ENCODE measurements at regions not wholly inside any gene's neighbourhood (a gene's known extent, or its start where the extent isn't known, plus 50 kb on each side); places are given as distances from the start of the nearest gene placed in this dataset.
"Not testable (repeated sequence)": the region's sequence is repeated elsewhere in the genome, so short reads cannot be mapped to it uniquely, and the experiment has no call there.

GRCh38 chr6:133130863-133131262 is 110.3 kb upstream of the EYA4 start:
- DNase-seq, result no peak

GRCh38 chr6:133131621-133132465 is 109.3 kb upstream of the EYA4 start:
- no peak for DNase-seq

GRCh38 chr6:133132466-133132971 is 108.6 kb upstream of the EYA4 start:
- no peak for DNase-seq

GRCh38 chr6:133136177-133136880 is 104.8 kb upstream of the EYA4 start:
- DNase-seq, result no peak

GRCh38 chr6:133147470-133148184 is 93.5 kb upstream of the EYA4 start:
- DNase-seq, result not testable (repeated sequence)

GRCh38 chr6:133156689-133157088 is 84.5 kb upstream of the EYA4 start:
- no peak for DNase-seq

- no peak for DNase-seq
Observed at GRCh38 chr6:133157995-133158394, 83.2 kb upstream of the EYA4 start.

- no peak for DNase-seq
Observed at GRCh38 chr6:133159255-133159795, 81.8 kb upstream of the EYA4 start.

- no peak for DNase-seq
Observed at GRCh38 chr6:133160536-133160935, 80.6 kb upstream of the EYA4 start.

GRCh38 chr6:133165235-133165634 is 75.9 kb upstream of the EYA4 start:
- DNase-seq, result no peak

GRCh38 chr6:133166766-133167165 is 74.4 kb upstream of the EYA4 start:
- no peak for DNase-seq

GRCh38 chr6:133169901-133170300 is 71.3 kb upstream of the EYA4 start:
- no peak for DNase-seq

GRCh38 chr6:133170602-133171001 is 70.6 kb upstream of the EYA4 start:
- no peak for DNase-seq

- no peak for DNase-seq
Observed at GRCh38 chr6:133171989-133172604, 69.1 kb upstream of the EYA4 start.

GRCh38 chr6:133173276-133173675 is 67.9 kb upstream of the EYA4 start:
- no peak for DNase-seq

GRCh38 chr6:133179481-133179880 is 61.7 kb upstream of the EYA4 start:
- DNase-seq, result no peak

- no peak for DNase-seq
Observed at GRCh38 chr6:133183691-133184090, 57.5 kb upstream of the EYA4 start.

- no peak for DNase-seq
Observed at GRCh38 chr6:133184798-133185372, 56.3 kb upstream of the EYA4 start.

- DNase-seq, result no peak
Observed at GRCh38 chr6:133185731-133186130, 55.4 kb upstream of the EYA4 start.

- no peak for DNase-seq
Observed at GRCh38 chr6:133187114-133187513, 54.0 kb upstream of the EYA4 start.

GRCh38 chr6:133187657-133188453 is 53.3 kb upstream of the EYA4 start:
- no peak for DNase-seq

Measured in NCI-H2029 treated with DMSO at 0.1 percent for 48 hours (cell line).